Endodermal cell (in vitro differentiated cells): ENCODE measurements at regions not wholly inside any gene's neighbourhood (a gene's known extent, or its start where the extent isn't known, plus 50 kb on each side); places are given as distances from the start of the nearest gene placed in this dataset.
A peak's percentile ranks its signal among the peaks of the same experiment; 100 is the strongest.

Experiments used
- DNase-seq: peaks from one replicate; pipeline ENCODE4 v3.0.0-alpha.2; 2017
- H3K27ac ChIP-seq: 2 replicates; pipeline ENCODE4 v1.5.1; 2013; ENCODE audit warnings: mild to moderate bottlenecking, low read depth, low read length, moderate library complexity
- H3K27me3 ChIP-seq: 2 replicates; pipeline ENCODE4 v1.6.1; 2013; ENCODE audit warnings: mild to moderate bottlenecking, low read length, moderate library complexity; ENCODE audit not compliant: insufficient read depth, control insufficient read depth, poor library complexity, severe bottlenecking
- H3K36me3 ChIP-seq: 2 replicates; pipeline ENCODE4 v1.7.0; 2013; ENCODE audit warnings: mild to moderate bottlenecking, low read length, moderate library complexity; ENCODE audit not compliant: control insufficient read depth, insufficient read depth
- H3K4me1 ChIP-seq: one replicate; pipeline ENCODE4 v1.7.0; 2013; ENCODE audit warnings: low read length; ENCODE audit not compliant: control insufficient read depth, insufficient read depth
- H3K4me3 ChIP-seq: 2 replicates; pipeline ENCODE4 v1.5.1; 2013; ENCODE audit warnings: mild to moderate bottlenecking, low read length, moderate library complexity
- H3K9ac ChIP-seq: 2 replicates; pipeline ENCODE4 v1.6.1; 2013; ENCODE audit warnings: mild to moderate bottlenecking, low read length, moderate library complexity; ENCODE audit not compliant: poor library complexity, severe bottlenecking; ENCODE audit errors: extremely low read depth
- H3K9me3 ChIP-seq: 2 replicates; pipeline ENCODE4 v1.6.1; 2013; ENCODE audit warnings: mild to moderate bottlenecking, low read length, moderate library complexity; ENCODE audit not compliant: control insufficient read depth
- H3K27ac Mint-ChIP-seq: 2 replicates; pipeline ENCODE4 v1.8.0; 2020; ENCODE audit warnings: mixed read lengths
- H3K27me3 Mint-ChIP-seq: 2 replicates; pipeline ENCODE4 v1.8.0; 2021; ENCODE audit warnings: mild to moderate bottlenecking, mixed read lengths; ENCODE audit not compliant: insufficient read depth
- H3K36me3 Mint-ChIP-seq: 2 replicates; pipeline ENCODE4 v1.8.0; 2020; ENCODE audit warnings: low read depth, mixed read lengths
- H3K4me1 Mint-ChIP-seq: 2 replicates; pipeline ENCODE4 v1.8.0; 2020; ENCODE audit warnings: mixed read lengths
- H3K4me3 Mint-ChIP-seq: 2 replicates; pipeline ENCODE4 v1.8.0; 2020; ENCODE audit warnings: mild to moderate bottlenecking, moderate library complexity, mixed read lengths
- H3K9me3 Mint-ChIP-seq: 2 replicates; pipeline ENCODE4 v1.8.0; 2020; ENCODE audit warnings: mild to moderate bottlenecking, mixed read lengths
- WGBS, 2 experiments: methylation state at CpG; one replicate each; pipeline versions ENCODE4 v1.1.5 to v1.1.7; 2013; ENCODE audit warnings: missing lambda C conversion rate in 2 of 2, mixed read lengths in 1 of 2; ENCODE audit not compliant: insufficient coverage in 1 of 2, insufficient read length in 1 of 2; 5-methylcytosine and 5-hydroxymethylcytosine counted together
- TF ChIP-seq, protein P1 (sequence below): fragments of 200-600 bp; sonication (generic); conservative IDR thresholded peaks from 2 replicates; pipeline ENCODE4 v1.5.0; 2021; ENCODE audit warnings: antibody characterized with exemption, mild to moderate bottlenecking

DNA sequence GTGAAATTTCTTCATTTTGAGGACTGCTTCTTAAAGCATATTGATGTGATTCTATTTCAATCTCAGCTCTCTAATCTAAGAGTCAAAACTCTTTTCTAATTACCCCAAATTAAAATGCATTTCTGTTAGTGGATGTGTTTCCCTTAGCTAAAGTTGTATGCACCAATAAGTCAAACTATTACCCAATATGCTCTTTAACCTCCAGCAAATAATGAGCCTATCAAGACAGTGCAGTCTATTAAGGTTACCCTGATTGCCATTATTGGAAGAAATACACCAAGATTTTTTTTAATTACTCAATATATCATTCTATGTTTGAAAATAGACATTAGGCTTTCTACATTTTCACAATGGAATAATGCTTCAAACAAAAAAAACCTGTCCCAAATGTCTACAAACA is 310.0 kb downstream of the BTG1 start:
- H3K9me3 ChIP-seq: peaks cover 1% of the 10 kb centered on the region
- no peaks in the 10 kb centered on the region for H3K4me1 ChIP-seq
- no peaks in the 10 kb centered on the region for H3K27me3 Mint-ChIP-seq
- no peak overlapping the region for H3K27ac Mint-ChIP-seq
- no peak overlapping the region for H3K9ac ChIP-seq
- no peaks in the 10 kb centered on the region for H3K27me3 ChIP-seq
- no peaks in the 10 kb centered on the region for H3K36me3 ChIP-seq
- no peaks in the 10 kb centered on the region for H3K4me1 Mint-ChIP-seq
- no peak overlapping the region for H3K27ac ChIP-seq
- no peaks in the 10 kb centered on the region for H3K36me3 Mint-ChIP-seq
- TF ChIP-seq, protein P1, sequence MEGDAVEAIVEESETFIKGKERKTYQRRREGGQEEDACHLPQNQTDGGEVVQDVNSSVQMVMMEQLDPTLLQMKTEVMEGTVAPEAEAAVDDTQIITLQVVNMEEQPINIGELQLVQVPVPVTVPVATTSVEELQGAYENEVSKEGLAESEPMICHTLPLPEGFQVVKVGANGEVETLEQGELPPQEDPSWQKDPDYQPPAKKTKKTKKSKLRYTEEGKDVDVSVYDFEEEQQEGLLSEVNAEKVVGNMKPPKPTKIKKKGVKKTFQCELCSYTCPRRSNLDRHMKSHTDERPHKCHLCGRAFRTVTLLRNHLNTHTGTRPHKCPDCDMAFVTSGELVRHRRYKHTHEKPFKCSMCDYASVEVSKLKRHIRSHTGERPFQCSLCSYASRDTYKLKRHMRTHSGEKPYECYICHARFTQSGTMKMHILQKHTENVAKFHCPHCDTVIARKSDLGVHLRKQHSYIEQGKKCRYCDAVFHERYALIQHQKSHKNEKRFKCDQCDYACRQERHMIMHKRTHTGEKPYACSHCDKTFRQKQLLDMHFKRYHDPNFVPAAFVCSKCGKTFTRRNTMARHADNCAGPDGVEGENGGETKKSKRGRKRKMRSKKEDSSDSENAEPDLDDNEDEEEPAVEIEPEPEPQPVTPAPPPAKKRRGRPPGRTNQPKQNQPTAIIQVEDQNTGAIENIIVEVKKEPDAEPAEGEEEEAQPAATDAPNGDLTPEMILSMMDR: no peak
- H3K9me3 Mint-ChIP-seq: no peaks in the 10 kb centered on the region
- H3K4me3 Mint-ChIP-seq: no peak overlapping the region
- no peak overlapping the region for H3K4me3 ChIP-seq
- no peak for DNase-seq

DNA sequence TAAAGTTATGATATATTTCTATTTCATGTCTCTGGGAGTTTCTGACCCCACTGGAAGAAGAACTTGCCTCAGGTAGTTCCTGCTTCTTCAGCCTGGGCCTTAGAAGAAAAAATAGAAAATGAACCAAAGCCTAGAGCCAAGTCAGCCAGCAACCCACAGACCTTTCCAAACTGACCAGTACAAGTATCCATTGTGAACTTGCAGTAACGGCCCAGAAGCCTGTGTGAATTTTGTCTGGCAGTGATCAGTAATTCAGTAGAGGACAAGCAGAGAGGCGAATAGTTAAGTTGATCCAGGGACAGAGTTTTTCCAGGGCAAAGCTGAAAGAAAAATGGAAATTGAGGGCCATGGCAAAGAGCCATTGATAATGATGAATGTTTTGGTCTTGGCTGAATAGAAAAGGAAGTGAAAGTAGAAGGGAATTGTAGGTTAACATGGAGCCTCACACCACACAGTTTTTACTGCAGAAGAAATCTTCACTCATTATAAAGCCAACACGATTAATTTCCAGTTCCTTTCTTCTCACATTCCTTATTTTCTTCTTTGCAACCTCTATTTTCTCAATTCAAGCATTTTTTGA is 311.8 kb downstream of the BTG1 start:
- no peak overlapping the region for H3K27ac Mint-ChIP-seq
- 90 to 100% methylated on average over 1 to 3 of the region's 3 CpGs for WGBS, 2 experiments

DNA sequence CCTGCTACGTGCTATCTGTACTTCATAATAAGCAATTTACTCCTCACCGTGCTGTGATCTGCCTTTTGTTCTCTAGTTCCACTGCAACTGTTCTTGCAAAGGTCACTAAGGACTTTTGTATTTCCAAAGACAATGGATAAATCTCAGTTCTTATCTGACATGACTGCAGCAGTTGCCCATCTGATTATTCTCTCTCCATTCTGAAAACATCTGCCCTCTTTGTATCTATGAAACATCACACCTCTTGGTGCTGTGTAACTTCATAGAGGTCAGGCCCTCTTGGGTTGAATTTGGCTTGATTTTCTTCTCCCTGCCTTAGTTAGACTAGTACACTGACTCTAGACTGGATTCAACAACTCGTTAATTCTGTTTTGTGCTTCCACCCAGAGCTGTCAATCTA is 319.6 kb downstream of the BTG1 start:
- H3K27ac Mint-ChIP-seq: no peak overlapping the region
- no peak overlapping the region for H3K9ac ChIP-seq
- 55 to 69% methylated on average over 2 to 3 of the region's 3 CpGs for WGBS, 2 experiments
- TF ChIP-seq, protein P1: no peak
- no peaks in the 10 kb centered on the region for H3K27me3 Mint-ChIP-seq
- H3K4me1 Mint-ChIP-seq: peaks cover 2% of the 10 kb centered on the region
- H3K27me3 ChIP-seq: no peaks in the 10 kb centered on the region
- no peak for DNase-seq
- no peak overlapping the region for H3K27ac ChIP-seq
- H3K4me1 ChIP-seq: no peaks in the 10 kb centered on the region
- H3K9me3 ChIP-seq: no peaks in the 10 kb centered on the region
- no peaks in the 10 kb centered on the region for H3K9me3 Mint-ChIP-seq
- H3K36me3 ChIP-seq: no peaks in the 10 kb centered on the region
- no peaks in the 10 kb centered on the region for H3K36me3 Mint-ChIP-seq
- peak overlapping the region; percentile 46 for H3K4me3 ChIP-seq
- no peak overlapping the region for H3K4me3 Mint-ChIP-seq

More for the DNA sequence above, 311.8 kb downstream of the BTG1 start:
- DNase-seq: no peak
- no peak overlapping the region for H3K4me3 Mint-ChIP-seq
- TF ChIP-seq, protein P1: no peak
- H3K36me3 ChIP-seq: no peaks in the 10 kb centered on the region
- no peak overlapping the region for H3K9ac ChIP-seq
- no peaks in the 10 kb centered on the region for H3K27me3 Mint-ChIP-seq
- no peaks in the 10 kb centered on the region for H3K9me3 ChIP-seq
- no peaks in the 10 kb centered on the region for H3K4me1 ChIP-seq
- H3K4me1 Mint-ChIP-seq: no peaks in the 10 kb centered on the region
- no peak overlapping the region for H3K27ac ChIP-seq
- H3K4me3 ChIP-seq: no peak overlapping the region
- no peaks in the 10 kb centered on the region for H3K27me3 ChIP-seq
- H3K36me3 Mint-ChIP-seq: no peaks in the 10 kb centered on the region
- H3K9me3 Mint-ChIP-seq: no peaks in the 10 kb centered on the region
